DOHH2 (cell line): ENCODE measurements at regions not wholly inside any gene's neighbourhood (a gene's known extent, or its start where the extent isn't known, plus 50 kb on each side); places are given as distances from the start of the nearest gene placed in this dataset.
"Not testable (repeated sequence)": the region's sequence is repeated elsewhere in the genome, so short reads cannot be mapped to it uniquely, and the experiment has no call there.

Source experiments
- H3F3A ChIP-seq: fragments of 200-600 bp; sonication (generic), shearing (Covaris generic); 2 replicates; pipeline ENCODE4 v1.6.0; 2016; ENCODE audit warnings: antibody characterized with exemption, mild to moderate bottlenecking; ENCODE audit not compliant: control insufficient read depth, insufficient read depth
- H3K27ac ChIP-seq: fragments of 200-600 bp; sonication (generic); 2 replicates; pipeline ENCODE4 v1.5.1; 2014; ENCODE audit warnings: low read depth, mild to moderate bottlenecking, low read length, moderate library complexity
- H3K27me3 ChIP-seq: fragments of 200-600 bp; sonication (generic); 2 replicates; pipeline ENCODE4 v1.6.1; 2014; ENCODE audit warnings: mild to moderate bottlenecking, low read length, mixed read lengths; ENCODE audit not compliant: control insufficient read depth
- H3K36me3 ChIP-seq: fragments of 200-600 bp; sonication (generic); 2 replicates; pipeline ENCODE4 v1.6.1; 2014; ENCODE audit warnings: mild to moderate bottlenecking, low read length, moderate library complexity, mixed read lengths; ENCODE audit not compliant: control insufficient read depth
- H3K4me1 ChIP-seq: fragments of 200-600 bp; sonication (generic); 2 replicates; pipeline ENCODE4 v1.6.1; 2014; ENCODE audit warnings: mild to moderate bottlenecking, low read length, mixed read lengths; ENCODE audit not compliant: control insufficient read depth
- H3K4me2 ChIP-seq: fragments of 200-600 bp; sonication (generic); 2 replicates; pipeline ENCODE4 v1.6.0; 2014; ENCODE audit warnings: mild to moderate bottlenecking, low read length, moderate library complexity
- H3K4me3 ChIP-seq: fragments of 200-600 bp; sonication (generic); 2 replicates; pipeline ENCODE4 v1.5.1; 2014; ENCODE audit warnings: mild to moderate bottlenecking, low read length, mixed read lengths
- H3K79me2 ChIP-seq: fragments of 200-600 bp; sonication (generic); 2 replicates; pipeline ENCODE4 v1.6.1; 2014; ENCODE audit warnings: mild to moderate bottlenecking, low read length, mixed read lengths; ENCODE audit not compliant: control insufficient read depth
- H3K9me2 ChIP-seq: fragments of 200-600 bp; sonication (generic); replicated peaks from 2 replicates; pipeline ENCODE4 v1.6.1; 2014; ENCODE audit warnings: mild to moderate bottlenecking, low read length, mixed read lengths; ENCODE audit not compliant: control insufficient read depth
- H3K9me3 ChIP-seq: fragments of 200-600 bp; sonication (generic); 2 replicates; pipeline ENCODE4 v1.6.1; 2014; ENCODE audit warnings: antibody characterized with exemption, low read length, mixed read lengths; ENCODE audit not compliant: control insufficient read depth, insufficient read depth
- H4K20me1 ChIP-seq: fragments of 200-600 bp; sonication (generic); 2 replicates; pipeline ENCODE4 v1.6.0; 2014; ENCODE audit warnings: low read depth, mild to moderate bottlenecking, antibody characterized with exemption, low read length, moderate library complexity; ENCODE audit not compliant: control insufficient read depth, insufficient read depth
- CTCF ChIP-seq: fragments of 200-600 bp; sonication (generic); IDR thresholded peaks from one replicate; pipeline ENCODE4 v1.5.1; 2014; ENCODE audit warnings: antibody characterized with exemption, mild to moderate bottlenecking, low read depth, low read length; ENCODE audit not compliant: poor library complexity, severe bottlenecking
- EZH2phosphoT487 ChIP-seq: fragments of 200-600 bp; sonication (generic); IDR thresholded peaks from 2 replicates; pipeline ENCODE4 v1.6.1; 2017; ENCODE audit warnings: borderline replicate concordance, mild to moderate bottlenecking, antibody characterized with exemption, low read length, moderate library complexity, mixed read lengths

GRCh38 chr17:22102177-22102576 is 409.9 kb downstream of the KCNJ18 start:
- Histone ChIP-seq H3F3A (no peaks in the 10 kb centered on the region), H3K27ac (no peak overlapping the region), H3K79me2 (no peaks in the 10 kb centered on the region), H3K9me2 (no peaks in the 10 kb centered on the region), H4K20me1 (no peaks in the 10 kb centered on the region), H3K4me3 (no peak overlapping the region), H3K27me3 (no peaks in the 10 kb centered on the region), H3K4me2 (no peak overlapping the region), H3K4me1 (no peaks in the 10 kb centered on the region), H3K36me3 (no peaks in the 10 kb centered on the region), H3K9me3 (no peaks in the 10 kb centered on the region)
- TF ChIP-seq CTCF, result no peak
- TF ChIP-seq EZH2phosphoT487, result no peak

GRCh38 chr17:22116720-22117119 is 424.4 kb downstream of the KCNJ18 start:
- H3K4me2 ChIP-seq, H3K79me2 ChIP-seq, H3K27ac ChIP-seq: not testable (repeated sequence)

GRCh38 chr17:22117401-22117800 is 425.1 kb downstream of the KCNJ18 start:
- not testable (repeated sequence) for H3K27ac ChIP-seq, H3K36me3 ChIP-seq, H3K4me2 ChIP-seq, H3K9me3 ChIP-seq, H3K79me2 ChIP-seq, H3F3A ChIP-seq, H3K4me1 ChIP-seq, H3K27me3 ChIP-seq, H3K9me2 ChIP-seq, H4K20me1 ChIP-seq, H3K4me3 ChIP-seq

More at GRCh38 chr17:22116720-22117119, 424.4 kb downstream of the KCNJ18 start:
- H4K20me1 ChIP-seq, H3F3A ChIP-seq, H3K9me3 ChIP-seq, H3K4me1 ChIP-seq, H3K36me3 ChIP-seq, H3K9me2 ChIP-seq, H3K27me3 ChIP-seq, H3K4me3 ChIP-seq: not testable (repeated sequence)

GRCh38 chr17:22119016-22119415 is 426.7 kb downstream of the KCNJ18 start:
- H3K36me3 ChIP-seq, H3K27ac ChIP-seq, H3K27me3 ChIP-seq, H3K79me2 ChIP-seq, H3K4me1 ChIP-seq, H3K9me3 ChIP-seq, H3K9me2 ChIP-seq, H3F3A ChIP-seq, H3K4me3 ChIP-seq, H4K20me1 ChIP-seq, H3K4me2 ChIP-seq: not testable (repeated sequence)

- not testable (repeated sequence) for H3K4me2 ChIP-seq, H3K4me1 ChIP-seq, H3K36me3 ChIP-seq, H3K9me3 ChIP-seq, H3K9me2 ChIP-seq, H4K20me1 ChIP-seq, H3K4me3 ChIP-seq, H3K27ac ChIP-seq, H3F3A ChIP-seq, H3K27me3 ChIP-seq, H3K79me2 ChIP-seq
Observed at GRCh38 chr17:22119751-22120150, 427.4 kb downstream of the KCNJ18 start.
